ENCODE measurements at regions not wholly inside any gene's neighbourhood (a gene's known extent, or its start where the extent isn't known, plus 50 kb on each side); places are given as distances from the start of the nearest gene placed in this dataset.

DNA sequence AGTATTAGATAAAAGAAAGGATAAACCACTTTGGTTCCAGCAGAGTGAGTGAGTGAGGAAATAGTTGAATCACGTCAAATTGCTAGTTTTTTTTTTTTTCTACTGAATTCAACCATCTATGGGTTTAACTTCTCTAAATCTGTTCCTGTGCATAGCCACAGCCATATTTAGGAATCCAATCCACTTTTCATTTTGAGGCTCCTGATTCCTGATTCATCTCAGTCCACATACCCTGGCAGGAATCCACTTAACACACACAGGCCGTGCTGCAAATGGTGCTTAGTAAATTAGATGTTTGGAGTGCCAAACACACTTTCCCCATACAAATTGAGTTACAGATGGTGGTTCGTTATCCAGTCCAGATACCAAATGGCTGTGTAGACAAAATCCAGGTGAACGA is 220.3 kb downstream of the ALDH8A1 start:
- TF ChIP-seq CTCF (IDR thresholded peaks at IDR 0.05; ENCODE audit: insufficient read depth, low read depth, low read length), result no peak
- ChIA-PET POLR2A (interaction anchor here (0.6 kb wide), 1 partner anchor 180 kb away, joined by 11 read pairs; no protein-coding TSS in a partner anchor), CTCF (interaction anchor here (0.6 kb wide), 1 partner anchor 97 kb away, joined by 3 read pairs; no protein-coding TSS in a partner anchor)
- no peak for DNase-seq (ENCODE audit: low read depth)
- no peak overlapping the region for H3K4me3 ChIP-seq (ENCODE audit: low read depth, low read length)
- H3K36me3 ChIP-seq (ENCODE audit: control insufficient read depth, insufficient read depth, low read length), result no peaks in the 10 kb centered on the region
- no peaks in the 10 kb centered on the region for H3K27me3 ChIP-seq (ENCODE audit: control insufficient read depth, insufficient read depth, low read length)

- Histone ChIP-seq H3K36me3 (ENCODE audit: control insufficient read depth, insufficient read depth, low read length) (no peaks in the 10 kb centered on the region), H3K27me3 (ENCODE audit: control insufficient read depth, insufficient read depth, low read length) (no peaks in the 10 kb centered on the region), H3K4me3 (ENCODE audit: low read depth, low read length) (no peak overlapping the region)
- DNase-seq (ENCODE audit: low read depth), result no peak
- CTCF ChIA-PET, result interaction anchor here (0.6 to 1.4 kb wide), 2 partner anchors 549 to 555 kb away, joined by 3 to 4 read pairs; no protein-coding TSS in a partner anchor
- POLR2A ChIA-PET, result no interaction called here
- TF ChIP-seq CTCF (IDR thresholded peaks at IDR 0.05; ENCODE audit: insufficient read depth, low read depth, low read length), result no peak
Observed at GRCh38 chr6:134727081-134727480, 222.8 kb downstream of the ALDH8A1 start.

DNA sequence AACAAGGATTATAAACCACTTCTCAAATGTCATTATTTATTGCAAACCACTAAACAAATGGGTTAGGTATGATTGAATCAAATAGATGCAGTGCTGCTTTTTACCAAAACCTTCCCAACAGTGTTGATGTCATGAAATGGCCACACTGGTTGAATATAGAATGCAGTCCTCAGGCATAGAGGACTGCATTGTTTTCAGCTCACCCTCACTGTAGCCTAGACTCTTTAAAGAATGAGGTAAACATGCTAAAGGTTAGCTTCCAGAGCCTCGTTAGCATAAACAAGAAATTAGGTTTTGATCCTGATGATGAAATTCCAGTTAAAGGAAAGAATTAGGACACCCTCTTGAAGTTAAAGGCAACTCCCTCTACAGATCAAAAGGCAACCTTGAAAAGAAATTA is 224.3 kb downstream of the ALDH8A1 start:
- Histone ChIP-seq H3K4me3 (ENCODE audit: low read depth, low read length) (no peak overlapping the region), H3K36me3 (ENCODE audit: control insufficient read depth, insufficient read depth, low read length) (no peaks in the 10 kb centered on the region), H3K27me3 (ENCODE audit: control insufficient read depth, insufficient read depth, low read length) (no peaks in the 10 kb centered on the region)
- ChIA-PET POLR2A (no interaction called here), CTCF (no interaction called here)
- no peak for DNase-seq (ENCODE audit: low read depth)
- no peak for TF ChIP-seq CTCF (IDR thresholded peaks at IDR 0.05; ENCODE audit: insufficient read depth, low read depth, low read length)

GRCh38 chr6:134724771-134725340 is 225.0 kb downstream of the ALDH8A1 start:
- no peaks in the 10 kb centered on the region for H3K27me3 ChIP-seq (ENCODE audit: control insufficient read depth, insufficient read depth, low read length)
- no peak for TF ChIP-seq CTCF (IDR thresholded peaks at IDR 0.05; ENCODE audit: insufficient read depth, low read depth, low read length)
- DNase-seq (ENCODE audit: low read depth), result no peak
- no peaks in the 10 kb centered on the region for H3K36me3 ChIP-seq (ENCODE audit: control insufficient read depth, insufficient read depth, low read length)
- H3K4me3 ChIP-seq (ENCODE audit: low read depth, low read length), result no peak overlapping the region
- CTCF ChIA-PET, result no interaction called here
- POLR2A ChIA-PET, result no interaction called here

GRCh38 chr6:134723081-134723871 is 226.6 kb downstream of the ALDH8A1 start:
- Histone ChIP-seq H3K36me3 (ENCODE audit: control insufficient read depth, insufficient read depth, low read length) (no peaks in the 10 kb centered on the region), H3K4me3 (ENCODE audit: low read depth, low read length) (no peak overlapping the region), H3K27me3 (ENCODE audit: control insufficient read depth, insufficient read depth, low read length) (no peaks in the 10 kb centered on the region)
- no peak for DNase-seq (ENCODE audit: low read depth)
- ChIA-PET CTCF (no interaction called here), POLR2A (no interaction called here)
- no peak for TF ChIP-seq CTCF (IDR thresholded peaks at IDR 0.05; ENCODE audit: insufficient read depth, low read depth, low read length)

All from BJ (cell line).